ENCODE measurements at regions not wholly inside any gene's neighbourhood (a gene's known extent, or its start where the extent isn't known, plus 50 kb on each side); places are given as distances from the start of the nearest gene placed in this dataset.
A peak's percentile ranks its signal among the peaks of the same experiment; 100 is the strongest.

- TF ChIP-seq CTCF (conservative IDR thresholded peaks at IDR 0.05; ENCODE audit: low read depth, low read length), result no peak
- DNase-seq (ENCODE audit: low read depth), result no peak
- H3K4me3 ChIP-seq (ENCODE audit: low read depth, low read length), result peak overlapping the region; percentile 46
Measured at GRCh38 chr3:69542805-69543429, 157.0 kb upstream of the FRMD4B start.

- DNase-seq (ENCODE audit: low read depth), result no peak
Measured at GRCh38 chr3:69542089-69542804, 156.4 kb upstream of the FRMD4B start.

GRCh38 chr3:69541711-69542088 lies 155.8 kb upstream of the FRMD4B start:
- DNase-seq (ENCODE audit: low read depth), result no peak

More at GRCh38 chr3:69542089-69542804, 156.4 kb upstream of the FRMD4B start:
- peak overlapping the region; percentile 46 for H3K4me3 ChIP-seq (ENCODE audit: low read depth, low read length)
- TF ChIP-seq CTCF (conservative IDR thresholded peaks at IDR 0.05; ENCODE audit: low read depth, low read length), result no peak

GRCh38 chr3:69540706-69541581 lies 155.1 kb upstream of the FRMD4B start:
- peak; percentile 13 for DNase-seq (ENCODE audit: low read depth)
- no peak for TF ChIP-seq CTCF (conservative IDR thresholded peaks at IDR 0.05; ENCODE audit: low read depth, low read length)
- H3K4me3 ChIP-seq (ENCODE audit: low read depth, low read length), result peak overlapping the region; percentile 46

More at GRCh38 chr3:69541711-69542088, 155.8 kb upstream of the FRMD4B start:
- peak overlapping the region; percentile 46 for H3K4me3 ChIP-seq (ENCODE audit: low read depth, low read length)
- TF ChIP-seq CTCF (conservative IDR thresholded peaks at IDR 0.05; ENCODE audit: low read depth, low read length), result no peak

GRCh38 chr3:69539134-69539533 lies 153.2 kb upstream of the FRMD4B start:
- no peak for TF ChIP-seq CTCF (conservative IDR thresholded peaks at IDR 0.05; ENCODE audit: low read depth, low read length)
- H3K4me3 ChIP-seq (ENCODE audit: low read depth, low read length), result no peak overlapping the region
- DNase-seq (ENCODE audit: low read depth), result no peak

GRCh38 chr3:69538281-69538680 lies 152.4 kb upstream of the FRMD4B start:
- TF ChIP-seq CTCF (conservative IDR thresholded peaks at IDR 0.05; ENCODE audit: low read depth, low read length), result no peak
- no peak overlapping the region for H3K4me3 ChIP-seq (ENCODE audit: low read depth, low read length)
- DNase-seq (ENCODE audit: low read depth), result no peak

All from epithelial cell of proximal tubule (primary cell).